Endothelial cell of umbilical vein (primary cell): ENCODE measurements at regions not wholly inside any gene's neighbourhood (a gene's known extent, or its start where the extent isn't known, plus 50 kb on each side); places are given as distances from the start of the nearest gene placed in this dataset.

Experiments
- BruUV-seq: library from RNA; stranded (reverse); fragments of 400-500 nt; replicated peaks from 2 replicates; lab custom pipeline; 2021; lab: Mats Ljungman, UMichigan
- CTCF ChIA-PET: fragments of 300-600, 350-600 bp; sonication (Branson Sonifier 250); formaldehyde crosslinking; loops from one replicate; lab custom pipeline; 2021; ENCODE audit warnings: antibody characterized with exemption, inconsistent platforms; lab: Charles Lee
- POLR2A ChIA-PET: fragments of 300-600, 350-600 bp; sonication (Branson Sonifier 250); formaldehyde crosslinking; loops from one replicate; lab custom pipeline; 2021; ENCODE audit warnings: antibody characterized with exemption, inconsistent platforms; lab: Charles Lee
- DNase-seq: peaks from one replicate; pipeline ENCODE4 v3.0.0-alpha.2; 2011; ENCODE audit warnings: low read depth, low spot score
- FAIRE-seq: peaks from 2 replicates; lab custom pipeline; 2011; peaks lifted over from hg19 to GRCh38; lab: Jason Lieb, UNC
- H2AFZ ChIP-seq: 2 replicates; pipeline ENCODE4 v1.6.0; 2012; ENCODE audit warnings: low read depth, low read length, control low read depth, inconsistent platforms
- H3K27ac ChIP-seq: 2 replicates; pipeline ENCODE4 v1.5.1; 2011; ENCODE audit warnings: low read depth, mild to moderate bottlenecking, control low read depth, low read length, moderate library complexity; ENCODE audit not compliant: insufficient read depth
- H3K27me3 ChIP-seq, 2 experiments: 2 replicates each; pipeline versions ENCODE4 v1.6.0 to v1.6.1; 2011; ENCODE audit warnings: low read length in 2 of 2, mixed read lengths in 1 of 2; ENCODE audit not compliant: control insufficient read depth in 2 of 2, insufficient read depth in 2 of 2
- H3K36me3 ChIP-seq, 2 experiments: 2 replicates in 1 of 2; 3 replicates in 1 of 2; pipeline ENCODE4 v1.5.1; 2011; ENCODE audit warnings: low read length in 2 of 2, mild to moderate bottlenecking in 1 of 2, moderate library complexity in 1 of 2; ENCODE audit not compliant: control insufficient read depth in 2 of 2, insufficient read depth in 2 of 2; ENCODE audit errors: extremely low read depth in 1 of 2
- H3K4me1 ChIP-seq: 3 replicates; pipeline ENCODE4 v1.5.1; 2011; ENCODE audit warnings: mild to moderate bottlenecking, low read length; ENCODE audit not compliant: control insufficient read depth, insufficient read depth; ENCODE audit errors: extremely low read depth
- H3K4me2 ChIP-seq: 2 replicates; pipeline ENCODE4 v1.6.1; 2011; ENCODE audit warnings: low read length, control low read depth, mixed read lengths; ENCODE audit not compliant: insufficient read depth
- H3K4me3 ChIP-seq, 3 experiments: fragments of 200-600 bp in 1 of 3; sonication (generic), shearing (Covaris generic) in 1 of 3; replicated peaks in 1 of 3; 2 replicates each; pipeline ENCODE4 v1.5.1; 2011 to 2016; ENCODE audit warnings: control low read depth in 3 of 3, low read length in 3 of 3, mild to moderate bottlenecking in 2 of 3, inconsistent platforms in 1 of 3, low read depth in 1 of 3, moderate library complexity in 1 of 3; ENCODE audit not compliant: insufficient read depth in 1 of 3
- H3K79me2 ChIP-seq: 2 replicates; pipeline ENCODE4 v1.6.0; 2012; ENCODE audit warnings: low read length, inconsistent platforms; ENCODE audit not compliant: control insufficient read depth, insufficient read depth
- H3K9ac ChIP-seq: replicated peaks from 2 replicates; pipeline ENCODE3; 2011; ENCODE audit warnings: low read length, control low read depth; ENCODE audit not compliant: insufficient read depth; ENCODE audit errors: extremely low read depth
- H3K9me1 ChIP-seq: replicated peaks from 3 replicates; pipeline ENCODE4 v1.6.0; 2011; ENCODE audit warnings: mild to moderate bottlenecking, low read length; ENCODE audit not compliant: control insufficient read depth, insufficient read depth; ENCODE audit errors: extremely low read depth
- H3K9me3 ChIP-seq: replicated peaks from 2 replicates; pipeline ENCODE4 v1.5.1; 2012; ENCODE audit warnings: low read length, inconsistent platforms; ENCODE audit not compliant: control insufficient read depth, insufficient read depth
- H4K20me1 ChIP-seq: replicated peaks from 2 replicates; pipeline ENCODE3; 2011; ENCODE audit warnings: mild to moderate bottlenecking, low read length; ENCODE audit not compliant: control insufficient read depth, insufficient read depth; ENCODE audit errors: extremely low read depth
- CTCF ChIP-seq, 2 donors: IDR thresholded peaks; 1 replicate in 1 of 2; 2 replicates in 1 of 2; pipeline ENCODE4 v1.5.1; 2011; ENCODE audit warnings: low read length in 2 of 2, mild to moderate bottlenecking in 2 of 2, moderate library complexity in 2 of 2, control low read depth in 1 of 2, inconsistent platforms in 1 of 2, low read depth in 1 of 2; ENCODE audit not compliant: insufficient read depth in 1 of 2; ENCODE audit errors: extremely low read depth in 1 of 2
- FOS ChIP-seq: IDR thresholded peaks from 2 replicates; pipeline ENCODE4 v1.6.1; 2011; ENCODE audit warnings: mild to moderate bottlenecking, low read length, moderate library complexity, borderline replicate concordance; ENCODE audit not compliant: insufficient read depth
- JUN ChIP-seq: IDR thresholded peaks from 2 replicates; pipeline ENCODE4 v1.6.1; 2011; ENCODE audit warnings: borderline replicate concordance, low read depth; ENCODE audit not compliant: insufficient read length, insufficient read depth
- MAX ChIP-seq: IDR thresholded peaks from 2 replicates; pipeline ENCODE4 v1.6.1; 2011; ENCODE audit not compliant: insufficient read depth, insufficient read length
- MYC ChIP-seq: IDR thresholded peaks from one replicate; pipeline ENCODE4 v1.6.1; 2011; ENCODE audit warnings: mild to moderate bottlenecking, low read depth, low read length
- POLR2A ChIP-seq: IDR thresholded peaks from 2 replicates; pipeline ENCODE4 v1.6.1; 2012; ENCODE audit warnings: low read depth, mild to moderate bottlenecking, control low read depth, low read length
- POLR2AphosphoS5 ChIP-seq: IDR thresholded peaks from 2 replicates; pipeline ENCODE4 v1.6.1; 2012; ENCODE audit warnings: low read depth, mild to moderate bottlenecking, control low read depth, low read length, moderate library complexity; ENCODE audit not compliant: insufficient read depth
- dilution Hi-C: fragments of 300-500 bp; cut with MboI; formaldehyde crosslinking; loops from one replicate; pipeline ENCODE4 v1.15.0; 2019; ENCODE audit warnings: low sequenced_read_pairs; ENCODE audit not compliant: extremely low pct_ligation_motif_present
- intact Hi-C: fragments of 100-400 bp; cut with micrococcal nuclease; formaldehyde crosslinking; loops from one replicate; pipeline ENCODE4 v1.10.0; 2022

GRCh38 chr21:36567216-36567885 is 87.4 kb upstream of the CLDN14 start:
- intact Hi-C loops = no loop called here
- no peaks in the 10 kb centered on the region for H3K9me3 ChIP-seq
- H3K4me3 ChIP-seq = no peak overlapping the region
- H3K9ac ChIP-seq = no peak overlapping the region
- DNase-seq = no peak
- no peaks in the 10 kb centered on the region for H4K20me1 ChIP-seq
- no TSS peak for BruUV-seq
- no peaks in the 10 kb centered on the region for H3K9me1 ChIP-seq
- dilution Hi-C loops = no loop called here
- H2AFZ ChIP-seq = no peak overlapping the region
- no peak overlapping the region for H3K4me2 ChIP-seq
- FAIRE-seq = no peak
- H3K4me1 ChIP-seq = no peaks in the 10 kb centered on the region
- TF ChIP-seq MAX (no peak), POLR2A (no peak), JUN (no peak), POLR2AphosphoS5 (no peak), CTCF (IDR thresholded peaks at IDR 0.05; ENCODE audit: extremely low read depth in 1 of 2, insufficient read depth in 1 of 2, low read depth in 1 of 2, low read length in 2 of 2) (no peak)
- peaks cover 18 to 42% of the 10 kb centered on the region in 2 experiments for H3K27me3 ChIP-seq
- no peak overlapping the region for H3K27ac ChIP-seq
- CTCF ChIA-PET = interaction anchor here (1.4 to 1.6 kb wide), 2 partner anchors 11 to 63 kb away, joined by 5 to 7 read pairs; no protein-coding TSS in a partner anchor
- POLR2A ChIA-PET = no interaction called here
- no peaks in the 10 kb centered on the region for H3K36me3 ChIP-seq
- H3K79me2 ChIP-seq = no peaks in the 10 kb centered on the region

- FAIRE-seq (no peak), DNase-seq (no peak)
- Histone ChIP-seq H3K4me3 (no peak overlapping the region), H3K4me2 (no peak overlapping the region), H3K36me3 (no peaks in the 10 kb centered on the region), H3K9me1 (no peaks in the 10 kb centered on the region), H3K9me3 (no peaks in the 10 kb centered on the region), H3K4me1 (no peaks in the 10 kb centered on the region), H3K27me3 (peaks cover 16 to 35% of the 10 kb centered on the region in 2 experiments), H3K27ac (no peak overlapping the region), H3K79me2 (no peaks in the 10 kb centered on the region), H4K20me1 (no peaks in the 10 kb centered on the region), H3K9ac (no peak overlapping the region), H2AFZ (no peak overlapping the region)
- intact Hi-C loops = no loop called here
- TF ChIP-seq POLR2A (no peak), POLR2AphosphoS5 (no peak), FOS (no peak), MYC (no peak), JUN (no peak)
- dilution Hi-C loops = no loop called here
- ChIA-PET CTCF (no interaction called here), POLR2A (no interaction called here)
- no TSS peak for BruUV-seq
Observed at GRCh38 chr21:36569511-36569910, 89.6 kb upstream of the CLDN14 start.
